GM18858 (cell line): ENCODE measurements at regions not wholly inside any gene's neighbourhood (a gene's known extent, or its start where the extent isn't known, plus 50 kb on each side); places are given as distances from the start of the nearest gene placed in this dataset.
"Not testable (repeated sequence)": the region's sequence is repeated elsewhere in the genome, so short reads cannot be mapped to it uniquely, and the experiment has no call there.

Experiments used
- ATAC-seq: cut with Tn5 transposase; IDR thresholded peaks from one replicate; pipeline ENCODE4 v1.9.1; 2021; ENCODE audit not compliant: unreplicated experiment

DNA sequence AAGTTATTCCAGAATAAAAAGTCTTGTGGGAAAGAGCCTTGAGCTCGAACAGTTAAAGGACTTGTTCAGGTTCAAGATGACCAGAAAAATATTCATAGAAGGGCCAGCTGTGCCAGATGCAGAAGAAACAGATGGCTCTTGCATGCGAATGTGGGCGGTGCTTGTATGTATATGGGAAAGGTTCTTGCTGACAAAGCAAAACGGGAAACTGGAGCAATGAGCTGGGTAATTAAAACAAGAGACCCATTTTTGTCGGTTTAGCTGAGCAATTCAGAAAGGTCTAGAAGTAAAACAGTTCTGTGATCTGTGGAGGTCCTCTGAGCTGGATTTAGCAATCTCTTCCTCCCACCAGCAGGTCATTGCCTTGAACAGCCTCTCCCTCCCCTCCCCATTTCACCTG, 107.2 kb upstream of the MARK1 start:
- ATAC-seq, result no peak

DNA sequence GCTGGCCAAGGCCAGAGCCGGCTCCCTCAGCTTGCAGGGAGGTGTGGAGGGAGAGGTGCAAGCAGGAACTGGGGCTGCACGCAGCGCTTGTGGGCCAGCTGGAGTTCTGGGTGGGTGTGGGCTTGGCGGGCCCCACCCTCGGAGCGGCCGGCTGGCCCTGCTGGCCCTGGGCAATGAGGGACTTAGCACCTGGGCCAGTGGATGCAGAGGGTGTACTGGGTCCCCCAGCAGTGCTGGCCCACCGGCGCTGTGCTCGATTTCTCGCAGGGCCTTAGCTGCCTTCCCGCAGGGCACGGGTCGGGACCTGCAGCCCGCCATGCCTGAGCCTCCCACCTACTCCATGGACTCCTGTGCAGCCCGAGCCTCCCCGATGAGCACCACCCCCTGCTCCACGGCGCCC, 115.6 kb upstream of the MARK1 start:
- ATAC-seq, result not testable (repeated sequence)

DNA sequence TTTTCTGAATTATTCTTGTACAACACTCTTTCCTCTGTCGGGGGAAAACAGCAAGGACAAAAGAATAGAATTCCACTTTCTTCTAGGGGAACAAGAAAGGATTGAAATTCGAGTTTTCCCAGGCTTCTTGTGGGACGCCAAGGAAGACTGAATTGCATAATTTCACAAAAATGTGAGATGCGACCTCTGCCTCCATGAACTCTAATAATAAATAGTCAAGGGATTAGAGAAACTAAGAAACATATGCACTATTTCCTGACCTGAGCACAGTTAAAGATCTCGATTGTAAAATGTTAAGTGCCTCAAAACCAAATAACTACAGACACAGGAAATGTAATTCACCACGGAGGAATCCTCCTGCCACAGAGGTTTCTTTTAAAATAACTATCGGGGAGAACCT, 117.3 kb upstream of the MARK1 start:
- ATAC-seq, result no peak

DNA sequence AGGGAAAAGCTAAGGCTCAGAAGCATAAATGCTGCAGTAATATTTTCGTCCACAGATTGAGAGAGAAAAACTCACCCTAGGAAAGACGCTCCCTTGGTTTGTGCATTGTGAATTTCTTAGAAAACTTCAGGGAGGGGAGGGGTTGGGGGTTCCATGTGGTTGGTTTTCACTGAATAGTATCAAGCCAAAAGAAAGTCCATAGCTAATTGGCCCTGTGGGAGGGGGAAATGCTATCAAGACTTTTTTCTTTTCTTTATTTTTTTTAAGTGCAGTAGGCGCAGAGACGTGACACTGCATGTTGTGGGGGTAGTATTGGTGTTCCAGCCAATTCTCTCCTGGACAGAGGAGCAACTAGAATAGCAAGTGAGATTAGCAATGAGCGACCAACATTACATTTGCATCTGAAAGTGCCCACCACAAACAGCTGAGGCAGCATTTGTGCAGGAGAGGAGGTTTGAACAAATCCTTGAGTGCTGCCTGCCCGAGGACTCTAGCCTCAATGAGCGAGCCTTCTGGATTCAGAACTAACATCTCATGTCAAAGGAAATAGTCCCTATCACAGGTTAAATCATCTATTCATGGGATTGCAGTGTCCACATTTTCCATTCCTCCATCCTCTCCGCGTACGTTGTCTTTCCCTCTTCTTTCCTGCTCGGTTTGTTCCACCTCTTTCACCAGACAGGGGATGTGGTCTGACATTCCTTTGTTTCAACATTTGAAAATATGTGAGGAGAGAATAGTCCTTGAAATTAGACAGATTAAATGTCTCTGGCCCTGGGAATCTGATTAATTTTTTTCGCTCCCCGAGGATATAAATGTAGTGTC, 118.0 kb upstream of the MARK1 start:
- ATAC-seq, result no peak

DNA sequence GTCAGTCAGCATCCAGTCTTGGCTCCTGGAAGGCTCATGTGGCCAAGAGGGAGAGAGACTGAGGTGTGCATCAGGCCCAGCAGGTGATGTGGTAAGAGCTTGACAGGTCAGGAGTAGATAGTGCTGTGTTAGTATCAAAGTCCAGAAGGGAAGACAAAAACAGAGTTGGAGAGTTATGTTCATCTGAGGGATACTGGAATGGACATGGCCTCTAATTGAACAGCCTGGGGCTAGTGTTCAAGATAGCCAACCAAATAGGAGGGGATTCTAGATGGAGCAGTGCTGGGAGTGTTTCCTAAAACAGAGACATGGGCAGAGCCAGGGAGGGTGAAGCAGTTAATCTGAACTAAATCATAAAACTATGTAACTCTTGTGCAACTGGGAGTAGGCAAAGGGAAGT, 120.7 kb upstream of the MARK1 start:
- no peak for ATAC-seq

DNA sequence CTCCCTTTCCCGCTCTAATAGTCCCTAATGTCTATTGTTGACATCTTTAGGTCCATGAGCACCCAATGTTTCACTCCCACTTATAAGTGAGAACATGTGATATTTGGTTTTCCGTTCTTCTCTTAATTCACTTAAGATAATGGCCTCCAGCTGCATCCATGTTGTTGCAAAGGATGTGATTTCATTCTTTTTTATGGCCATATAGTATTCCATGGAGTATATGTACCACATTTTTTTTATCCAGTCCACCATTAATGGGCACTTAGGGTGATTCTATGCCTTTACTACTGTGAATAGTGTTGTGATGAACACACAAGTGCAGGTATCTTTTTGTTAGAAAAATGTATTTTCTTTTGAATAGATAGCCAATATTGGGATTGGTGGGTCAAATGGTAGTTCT, 126.0 kb upstream of the RAB3GAP2 start:
- no peak for ATAC-seq

DNA sequence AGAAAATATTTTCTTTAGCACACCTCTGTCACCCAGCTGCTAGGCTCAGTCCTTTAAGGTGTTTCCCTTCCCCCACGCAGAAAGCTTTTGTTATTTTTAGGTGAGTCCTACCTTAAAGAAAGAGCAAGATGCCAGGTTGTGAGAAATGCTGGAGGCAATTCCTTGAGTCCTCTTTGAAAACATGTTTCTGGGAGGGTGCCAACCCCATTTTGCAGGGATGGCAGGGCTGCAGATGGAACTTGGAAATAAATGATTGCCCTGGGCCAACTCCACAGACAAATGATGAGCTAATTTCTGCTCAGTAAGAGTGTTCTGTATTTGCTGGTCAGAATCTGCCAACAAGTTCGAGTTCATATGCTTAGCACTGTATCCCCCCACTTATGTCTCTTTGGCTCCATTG, 119.2 kb upstream of the RAB3GAP2 start:
- ATAC-seq, result no peak

DNA sequence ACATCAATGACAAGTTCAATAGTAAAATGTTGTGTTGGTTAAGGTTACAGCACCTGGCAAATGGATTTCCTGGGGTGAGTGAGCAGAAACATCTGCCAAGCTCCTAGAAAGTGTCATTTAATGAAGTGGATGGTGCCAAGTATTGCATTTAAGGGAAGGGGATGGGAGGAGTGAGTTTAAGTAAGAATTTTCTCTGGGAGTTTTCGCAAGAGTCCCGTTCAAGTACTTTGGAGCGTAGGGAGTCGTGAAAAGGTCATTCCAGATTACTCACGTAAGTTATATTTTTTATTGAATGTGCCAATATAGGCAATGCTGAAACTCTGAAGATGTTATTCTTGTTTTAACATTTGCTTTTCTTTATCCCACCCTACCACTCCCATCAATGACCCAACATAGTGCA, 117.4 kb upstream of the RAB3GAP2 start:
- ATAC-seq, result no peak

DNA sequence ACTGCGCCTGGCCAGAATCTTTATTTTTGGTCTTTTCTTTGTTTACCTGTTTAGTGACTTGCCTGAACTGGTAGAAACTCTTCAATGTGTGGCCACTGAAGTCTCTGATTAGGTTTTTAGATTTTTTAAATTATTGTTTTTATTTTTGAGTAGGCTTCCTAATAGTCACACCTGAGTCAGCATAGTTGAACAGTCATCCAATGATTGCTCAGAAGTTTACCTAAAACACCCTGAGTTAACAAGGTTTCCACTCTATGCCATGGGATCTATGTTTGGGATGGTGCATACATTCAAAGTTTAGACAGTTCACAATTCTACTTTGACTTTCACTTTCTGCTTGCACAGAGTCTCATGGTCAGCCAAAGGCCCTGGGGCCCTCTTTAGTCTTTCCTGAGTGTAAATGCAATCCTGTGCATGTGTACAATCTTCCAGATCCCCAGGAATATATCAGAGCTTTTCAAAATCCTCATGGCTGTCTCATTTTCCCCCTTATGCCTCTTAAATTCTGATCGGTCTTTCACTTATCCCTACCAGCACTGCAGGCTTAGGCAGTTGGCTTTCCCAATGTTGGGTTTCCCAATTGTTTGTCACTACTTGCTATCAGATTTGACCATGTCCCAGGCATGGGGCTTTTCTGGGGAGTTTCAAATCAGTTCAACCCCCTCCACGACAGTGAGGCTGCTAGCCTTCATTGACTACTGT, 114.4 kb upstream of the RAB3GAP2 start:
- no peak for ATAC-seq

DNA sequence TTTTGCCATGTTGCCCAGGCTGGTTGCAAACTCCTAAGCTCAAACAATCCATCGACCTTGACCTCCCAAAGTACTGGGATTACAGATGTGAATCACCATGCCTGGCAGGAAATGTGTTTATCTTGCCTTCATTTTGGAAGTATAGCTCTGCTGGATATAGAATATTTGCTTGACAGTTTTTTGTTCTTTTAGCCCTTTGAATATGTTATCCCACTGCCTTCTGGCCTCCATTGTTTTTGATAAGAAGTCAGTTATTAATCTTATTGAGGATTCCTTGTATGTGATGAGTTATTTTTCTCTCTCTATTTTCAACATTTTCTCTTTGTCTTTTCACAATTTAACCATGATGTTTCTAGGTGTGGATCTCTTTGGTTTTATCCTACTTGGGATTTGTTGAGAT, 112.9 kb upstream of the RAB3GAP2 start:
- no peak for ATAC-seq

DNA sequence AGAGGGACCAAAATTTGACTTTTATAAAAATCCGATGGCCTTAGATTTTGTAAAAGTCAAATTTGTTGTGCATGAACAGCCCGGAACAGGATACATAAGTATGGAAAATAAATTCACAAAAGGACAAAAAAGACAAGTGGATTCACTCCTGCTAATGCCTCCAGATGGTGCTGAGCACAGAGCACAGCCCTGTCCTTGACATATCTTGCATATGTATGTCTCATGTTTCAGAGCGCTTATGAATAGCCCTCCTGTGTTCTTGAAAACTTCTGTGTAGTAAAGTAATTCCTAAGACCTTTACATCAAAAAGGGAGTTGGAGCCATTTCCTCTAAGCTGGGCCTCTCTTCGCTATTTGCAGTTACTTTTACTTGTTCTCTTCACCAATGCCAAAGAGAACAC, 110.7 kb upstream of the RAB3GAP2 start:
- no peak for ATAC-seq

DNA sequence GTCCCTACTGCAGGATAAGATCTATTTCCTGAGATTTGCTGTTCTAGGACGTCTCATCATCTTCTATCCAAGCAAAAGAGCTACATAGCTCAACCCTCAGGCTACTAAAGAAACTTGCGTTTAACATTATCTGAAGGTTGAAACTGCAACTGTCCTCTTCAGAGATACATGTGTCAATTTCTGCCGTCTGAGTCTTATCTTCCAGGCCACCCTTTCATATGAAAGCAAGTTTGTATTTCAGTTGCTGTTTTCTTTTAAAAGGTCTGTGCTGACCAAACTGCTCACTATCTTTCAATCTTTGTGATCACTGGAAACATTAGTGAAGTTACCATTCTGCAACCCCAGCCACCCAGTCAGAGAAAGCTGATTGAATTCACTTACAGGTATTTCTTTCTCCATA, 108.6 kb upstream of the RAB3GAP2 start:
- ATAC-seq, result no peak

DNA sequence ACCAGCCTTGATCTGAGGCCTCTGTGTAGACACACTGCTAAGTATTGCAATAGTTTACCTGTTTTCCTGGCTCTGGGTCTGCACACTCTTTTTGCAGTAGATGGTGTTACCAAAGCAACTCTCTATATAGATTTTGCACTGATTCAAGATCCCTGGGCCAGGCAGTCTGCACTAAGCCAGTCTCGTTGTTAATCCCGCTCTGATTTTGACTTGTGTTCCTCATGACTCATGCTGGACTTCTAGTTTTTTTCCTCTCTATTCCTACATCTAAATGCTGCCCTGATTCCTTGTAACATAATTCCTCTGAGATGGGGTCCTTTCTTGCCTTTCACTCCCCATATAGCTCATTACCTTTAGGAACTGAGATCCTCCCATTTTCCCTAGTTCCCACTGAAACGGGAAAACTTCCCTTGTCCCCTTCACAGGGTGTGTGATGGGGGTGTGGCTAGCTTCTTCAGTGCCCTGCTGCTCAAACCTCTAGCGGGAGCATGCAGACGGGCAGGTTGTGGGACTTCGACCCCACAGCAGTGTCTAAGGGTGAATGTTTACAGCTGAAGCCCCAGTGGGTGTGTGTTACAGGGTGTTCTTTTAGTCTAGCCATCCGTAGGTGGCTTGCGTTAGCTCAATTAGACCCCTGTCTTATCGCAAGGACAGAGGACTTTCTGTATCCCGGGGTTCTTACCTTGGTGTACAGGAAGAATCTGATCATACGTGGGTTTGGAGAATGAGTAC, 106.5 kb upstream of the RAB3GAP2 start:
- ATAC-seq, result no peak

DNA sequence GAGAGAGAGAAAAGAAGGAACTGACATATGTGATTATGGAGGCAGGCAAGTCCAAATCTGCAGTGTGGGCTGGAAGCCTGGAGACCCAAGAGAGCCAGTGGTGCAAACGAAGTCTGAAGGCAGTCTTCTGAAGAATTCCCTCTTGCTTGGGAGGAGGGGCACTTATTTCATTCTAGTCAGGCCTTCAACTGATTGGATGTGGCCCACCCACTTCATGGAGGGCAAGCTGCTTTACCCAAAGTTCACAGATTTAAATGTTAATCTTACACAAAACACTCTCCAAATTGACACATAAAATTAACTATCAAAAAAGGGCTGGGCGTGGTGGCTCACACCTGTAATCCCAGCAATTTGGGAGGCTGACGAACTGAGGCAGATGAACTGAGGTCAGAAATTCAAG, 103.5 kb upstream of the RAB3GAP2 start:
- ATAC-seq, result no peak

DNA sequence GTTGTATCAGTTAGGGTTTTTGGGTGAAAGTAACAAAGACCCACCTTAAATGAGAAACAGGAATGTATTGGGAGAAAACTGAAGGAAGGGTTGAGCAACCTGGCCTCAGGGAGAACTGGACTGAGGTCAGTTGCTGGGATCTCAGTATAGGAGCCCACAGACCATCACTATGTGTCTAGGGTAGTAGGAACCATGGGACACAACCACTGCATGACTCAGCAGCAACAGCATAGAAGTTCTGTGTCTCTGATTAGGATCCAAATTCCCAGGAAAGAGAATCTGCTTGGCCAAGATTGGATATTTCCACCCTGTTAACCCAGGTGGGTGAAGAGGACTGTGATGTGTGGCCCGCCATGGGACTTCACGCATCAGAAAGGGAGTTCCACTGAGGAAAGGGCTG, 102.2 kb upstream of the RAB3GAP2 start:
- ATAC-seq, result no peak

DNA sequence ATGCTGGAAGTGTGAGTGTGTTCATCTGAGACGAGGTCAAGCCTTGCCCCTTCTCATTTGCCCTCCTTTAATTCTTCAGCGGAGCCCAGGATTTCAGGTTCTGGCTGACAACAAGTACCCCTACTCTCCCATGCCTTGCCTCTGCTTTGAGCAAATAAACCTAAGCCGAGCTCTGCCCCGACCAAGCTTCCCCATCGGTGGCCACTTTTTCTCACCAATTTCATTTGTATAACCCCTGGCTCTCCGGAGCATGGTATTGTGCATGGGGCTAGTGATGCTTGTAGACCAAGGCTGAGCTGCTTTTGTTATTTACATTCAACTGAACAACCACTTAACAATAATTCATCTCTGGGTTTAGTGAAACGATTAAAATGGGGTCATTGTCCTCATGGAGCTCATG, 100.2 kb upstream of the RAB3GAP2 start:
- ATAC-seq, result no peak

DNA sequence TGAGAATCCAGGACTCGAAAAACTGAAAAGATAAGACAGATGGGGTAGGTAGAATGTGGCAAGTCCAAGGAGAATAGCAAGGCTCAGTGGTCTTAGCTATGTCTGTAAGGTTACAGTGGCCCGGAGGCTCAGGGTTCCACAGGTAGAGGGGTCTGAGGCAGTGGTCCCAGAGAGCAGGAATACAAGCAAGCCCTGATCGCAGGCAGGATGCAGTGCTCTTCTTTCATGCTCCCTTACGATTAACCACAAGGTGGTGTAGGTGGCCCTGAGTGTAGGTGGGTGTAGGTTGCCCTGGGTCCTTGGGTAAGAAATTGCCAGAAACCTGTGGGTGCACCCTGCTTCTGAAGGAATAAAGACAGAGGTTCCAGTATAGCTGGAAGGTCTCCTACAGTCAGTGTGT, 99.1 kb upstream of the RAB3GAP2 start:
- ATAC-seq, result no peak

DNA sequence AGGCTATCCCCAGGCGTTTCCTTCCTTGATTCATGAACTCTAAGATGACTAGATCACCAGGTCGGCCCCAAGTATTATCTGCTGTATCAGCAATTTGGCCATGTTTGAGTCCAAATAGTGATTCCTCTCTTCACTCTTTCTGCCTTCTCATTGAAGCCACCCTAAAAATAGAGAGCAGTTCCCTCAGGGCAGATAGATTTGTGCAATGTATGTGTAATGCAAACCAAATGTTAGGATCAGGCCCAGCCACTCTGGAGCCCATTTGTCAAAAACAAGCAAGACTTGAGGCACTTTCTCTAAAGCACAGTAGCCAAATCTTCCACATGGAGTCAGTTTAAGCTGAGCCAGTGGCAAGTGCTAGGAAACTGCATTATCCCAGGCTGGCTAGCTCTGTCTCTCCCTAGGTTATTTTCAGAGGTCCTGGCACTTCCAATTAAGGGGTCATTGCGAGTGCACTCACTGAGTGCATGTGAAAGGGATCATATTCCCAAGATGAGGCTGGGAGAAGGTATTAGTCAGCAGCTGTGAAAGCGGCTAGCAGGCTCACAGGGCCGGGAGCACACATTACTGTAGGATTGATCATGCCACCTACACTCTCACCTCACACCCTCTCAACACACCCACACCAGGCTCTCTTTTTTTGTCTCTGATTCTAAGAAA, 97.9 kb upstream of the RAB3GAP2 start:
- no peak for ATAC-seq

DNA sequence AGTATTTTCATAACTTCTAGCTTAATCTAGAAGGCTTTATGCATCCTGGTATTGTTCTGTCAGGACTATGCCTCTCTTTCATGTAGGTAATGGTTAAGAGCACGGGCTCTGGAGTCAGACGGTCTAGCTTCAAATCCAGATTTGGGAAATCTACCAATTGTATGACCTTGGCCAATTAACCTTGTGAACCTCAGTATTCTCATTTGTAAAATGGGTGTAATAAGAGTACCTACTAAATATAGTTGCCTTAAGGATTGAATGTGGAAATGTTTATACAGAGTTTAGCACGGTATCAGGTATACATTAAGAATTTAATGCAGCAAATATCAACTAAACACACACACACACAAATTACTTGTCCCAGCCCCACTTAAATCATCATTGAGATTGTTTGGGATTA, 97.3 kb upstream of the RAB3GAP2 start:
- no peak for ATAC-seq

DNA sequence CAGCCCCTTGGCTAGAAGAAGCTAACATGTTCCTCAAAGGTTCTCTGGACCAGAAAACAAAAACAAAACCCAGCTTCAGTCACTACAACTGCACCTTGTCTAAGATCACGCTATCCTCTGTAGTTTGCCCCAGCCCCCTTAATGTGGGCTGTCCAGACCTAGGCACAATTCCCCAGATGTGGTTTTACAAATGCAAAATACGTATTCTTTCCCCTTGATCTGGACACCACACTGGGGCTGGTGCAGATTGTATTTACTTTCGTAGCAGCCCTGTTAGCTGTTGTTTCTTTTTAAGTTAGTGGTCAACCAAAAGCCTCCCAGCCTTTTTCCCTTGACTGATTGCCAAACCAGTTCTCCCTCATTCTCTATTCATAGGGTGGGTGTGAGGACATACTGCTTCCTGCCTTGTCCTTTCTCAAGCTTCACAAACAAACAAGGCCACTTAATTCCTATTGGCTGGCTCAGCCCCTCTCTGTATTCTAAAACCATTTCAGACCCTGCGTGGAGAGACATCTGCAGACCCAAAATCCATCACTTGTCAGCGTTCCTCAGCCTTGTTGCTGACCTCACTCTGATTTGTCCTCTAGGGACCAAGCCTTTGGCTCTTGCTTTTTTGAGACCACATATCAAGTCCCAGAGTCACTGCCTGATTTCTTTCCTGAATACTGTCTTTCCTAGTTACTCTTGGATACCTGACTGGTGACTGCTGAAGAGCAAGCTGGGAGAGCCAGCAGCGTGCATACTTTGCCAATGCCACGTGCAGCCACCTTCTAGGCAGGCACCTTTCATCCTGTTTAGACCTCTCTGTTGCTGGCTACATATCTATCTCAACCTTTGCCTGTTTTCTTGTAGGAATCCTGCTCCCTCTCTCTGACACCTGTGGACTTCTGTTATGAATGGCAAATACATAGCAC, 96.4 kb upstream of the RAB3GAP2 start:
- no peak for ATAC-seq
